ENCODE measurements at regions not wholly inside any gene's neighbourhood (a gene's known extent, or its start where the extent isn't known, plus 50 kb on each side); places are given as distances from the start of the nearest gene placed in this dataset.

DNA sequence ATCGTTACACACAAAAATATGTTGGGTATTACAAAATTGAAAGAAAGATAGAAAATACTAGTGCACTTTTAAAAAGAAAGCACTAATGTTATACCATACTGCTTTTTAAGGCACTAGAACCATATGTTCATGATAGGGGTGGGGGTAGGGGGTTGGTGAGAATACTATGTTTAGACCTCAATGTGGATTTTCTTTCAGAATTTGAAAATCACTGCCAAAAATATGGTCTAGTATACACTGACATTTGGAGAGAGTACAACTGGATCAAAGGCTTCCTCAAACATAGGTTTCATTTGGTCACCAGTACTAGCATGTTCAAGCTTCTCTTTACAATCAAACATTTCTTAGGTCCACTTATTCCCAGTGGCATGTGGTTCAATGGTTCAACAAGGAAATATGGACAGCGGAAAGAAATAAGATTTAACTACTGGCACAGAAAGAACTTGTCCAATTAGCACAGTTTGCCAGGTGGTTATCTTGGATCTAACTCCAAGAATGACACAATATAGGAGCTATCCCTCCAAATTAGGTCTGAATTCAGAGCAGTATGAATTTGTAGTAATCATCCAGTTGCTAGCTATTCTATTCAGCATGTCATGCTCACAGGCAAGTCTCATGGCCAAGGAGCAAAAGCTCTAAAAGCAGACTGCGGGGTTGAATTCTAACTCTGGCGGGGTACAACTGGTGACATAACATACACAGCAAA lies 139.3 kb downstream of the SLC24A2 start:
- TF ChIP-seq POLR2A (IDR thresholded peaks at IDR 0.05) (no peak), CTCF (IDR thresholded peaks at IDR 0.05) (no peak)
